Peyer's patch (tissue), 4 donors: ENCODE measurements at regions not wholly inside any gene's neighbourhood (a gene's known extent, or its start where the extent isn't known, plus 50 kb on each side); places are given as distances from the start of the nearest gene placed in this dataset.

Experiments used
- DNase-seq, 3 donors: peaks; one replicate each; pipeline ENCODE4 v3.0.0-alpha.2; 2017 to 2019
- H3K27ac ChIP-seq, 4 donors: fragments of 200-600 bp; sonication (generic); one replicate each; pipeline ENCODE4 v1.5.1; 2016 to 2019
- H3K27me3 ChIP-seq, 2 donors: fragments of 200-600 bp; sonication (generic); one replicate each; pipeline ENCODE4 v1.5.1; 2019
- H3K36me3 ChIP-seq, 3 donors: fragments of 200-600 bp; sonication (generic); one replicate each; pipeline ENCODE4 v1.5.1; 2016 to 2019
- H3K4me1 ChIP-seq, 4 donors: fragments of 200-600 bp; sonication (generic); one replicate each; pipeline ENCODE4 v1.5.1; 2016 to 2019
- H3K4me3 ChIP-seq, 4 donors: fragments of 200-600 bp; sonication (generic); 1 replicate in 3 of 4; 2 replicates in 1 of 4; pipeline ENCODE4 v1.5.1; 2016 to 2019; ENCODE audit warnings: mild to moderate bottlenecking in 1 of 4
- H3K9me3 ChIP-seq, 4 donors: fragments of 200-600 bp; sonication (generic); one replicate each; pipeline ENCODE4 v1.5.1; 2016 to 2019; ENCODE audit warnings: mild to moderate bottlenecking in 1 of 4
- CTCF ChIP-seq, 6 experiments: fragments of 450-650 bp in 4 of 6; fragments of 200-600 bp in 2 of 6; sonication (generic) in 1 of 6; IDR thresholded peaks; one replicate each; pipeline ENCODE4 v1.5.1; 2017 to 2019; ENCODE audit warnings: antibody characterized with exemption in 6 of 6, mild to moderate bottlenecking in 3 of 6, moderate library complexity in 1 of 6
- POLR2A ChIP-seq, 2 donors: fragments of 450-650 bp; IDR thresholded peaks; one replicate each; pipeline ENCODE4 v1.5.1; 2017; ENCODE audit warnings: antibody characterized with exemption in 2 of 2, mild to moderate bottlenecking in 2 of 2, moderate library complexity in 2 of 2

- DNase-seq, result no peak
- TF ChIP-seq POLR2A (IDR thresholded peaks at IDR 0.05) (no peak), CTCF (IDR thresholded peaks at IDR 0.05) (no peak)
- no peaks in the 10 kb centered on the region for H3K36me3 ChIP-seq
- no peak overlapping the region for H3K27ac ChIP-seq
- H3K9me3 ChIP-seq, result no peaks in the 10 kb centered on the region
- H3K27me3 ChIP-seq, result no peaks in the 10 kb centered on the region
- no peaks in the 10 kb centered on the region for H3K4me1 ChIP-seq
- no peak overlapping the region for H3K4me3 ChIP-seq
These were observed 290.4 kb downstream of the SLITRK6 start for GRCh38 chr13:85508683-85509329.

DNA sequence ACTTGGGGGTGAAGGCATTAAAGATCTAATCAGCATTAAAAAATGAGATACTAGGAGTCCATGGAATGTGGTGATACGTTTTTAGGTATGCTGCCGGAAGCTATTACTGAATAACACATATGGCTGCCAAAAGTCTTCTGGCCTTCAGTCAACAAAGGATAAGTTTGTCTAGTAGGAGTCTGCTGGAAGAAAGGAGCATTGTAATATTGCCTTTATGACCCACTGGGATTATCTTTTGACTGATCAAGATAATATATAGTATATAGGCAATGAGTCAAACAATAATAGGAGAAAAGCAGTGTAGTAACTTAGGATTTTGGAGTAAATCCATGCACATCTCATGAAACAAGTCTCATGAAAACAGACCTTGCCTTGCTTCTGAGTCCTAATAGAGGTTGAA lies 295.4 kb downstream of the SLITRK6 start:
- TF ChIP-seq CTCF (IDR thresholded peaks at IDR 0.05) (no peak), POLR2A (IDR thresholded peaks at IDR 0.05) (no peak)
- Histone ChIP-seq H3K27ac (no peak overlapping the region), H3K9me3 (peaks cover 0 to 3% (median 0%) of the 10 kb centered on the region in 4 donors)

GRCh38 chr13:85501616-85502015 lies 297.6 kb downstream of the SLITRK6 start:
- TF ChIP-seq CTCF (IDR thresholded peaks at IDR 0.05), result no peak
- no peak for TF ChIP-seq POLR2A (IDR thresholded peaks at IDR 0.05)

More for the DNA sequence above, 295.4 kb downstream of the SLITRK6 start:
- Histone ChIP-seq H3K4me3 (no peak overlapping the region), H3K27me3 (no peaks in the 10 kb centered on the region), H3K36me3 (no peaks in the 10 kb centered on the region), H3K4me1 (no peaks in the 10 kb centered on the region)
- DNase-seq, result no peak

GRCh38 chr13:85500696-85501256 lies 298.4 kb downstream of the SLITRK6 start:
- Histone ChIP-seq H3K4me3 (no peak overlapping the region), H3K4me1 (no peaks in the 10 kb centered on the region), H3K36me3 (no peaks in the 10 kb centered on the region), H3K27ac (no peak overlapping the region), H3K27me3 (no peaks in the 10 kb centered on the region), H3K9me3 (peaks cover 0 to 3% (median 0%) of the 10 kb centered on the region in 4 donors)
- no peak for DNase-seq
- no peak for TF ChIP-seq POLR2A (IDR thresholded peaks at IDR 0.05)
- TF ChIP-seq CTCF (IDR thresholded peaks at IDR 0.05), result no peak

More at GRCh38 chr13:85501616-85502015, 297.6 kb downstream of the SLITRK6 start:
- Histone ChIP-seq H3K27me3 (no peaks in the 10 kb centered on the region), H3K36me3 (no peaks in the 10 kb centered on the region), H3K4me3 (no peak overlapping the region), H3K9me3 (peaks cover 0 to 3% (median 0%) of the 10 kb centered on the region in 4 donors), H3K4me1 (no peaks in the 10 kb centered on the region), H3K27ac (no peak overlapping the region)
- DNase-seq, result no peak

DNA sequence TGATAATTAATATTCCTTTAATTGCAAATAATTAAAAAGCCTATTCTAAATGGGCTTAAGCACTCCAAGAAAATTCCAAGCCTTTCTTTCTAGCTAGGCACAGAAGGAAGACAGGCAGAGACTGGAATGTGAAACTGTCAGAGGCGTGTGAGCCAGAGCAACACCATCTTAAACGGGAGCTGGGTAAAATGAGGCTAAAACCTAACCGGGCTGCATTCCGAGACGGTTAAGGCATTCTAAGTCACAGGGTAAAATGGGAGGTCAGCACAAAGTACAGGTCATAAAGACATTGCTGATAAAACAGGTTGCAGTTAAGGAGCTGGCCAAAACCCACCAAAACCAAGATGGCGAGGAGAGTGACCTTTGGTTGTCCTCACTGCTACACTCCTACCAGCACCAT lies 300.4 kb downstream of the SLITRK6 start:
- Histone ChIP-seq H3K27me3 (no peaks in the 10 kb centered on the region), H3K36me3 (no peaks in the 10 kb centered on the region), H3K4me1 (no peaks in the 10 kb centered on the region), H3K9me3 (peaks cover 0 to 3% (median 0%) of the 10 kb centered on the region in 4 donors), H3K4me3 (no peak overlapping the region), H3K27ac (no peak overlapping the region)
- TF ChIP-seq CTCF (IDR thresholded peaks at IDR 0.05) (no peak), POLR2A (IDR thresholded peaks at IDR 0.05) (no peak)
- no peak for DNase-seq
